GM19351 (cell line): ENCODE measurements at regions not wholly inside any gene's neighbourhood (a gene's known extent, or its start where the extent isn't known, plus 50 kb on each side); places are given as distances from the start of the nearest gene placed in this dataset.
"Not testable (repeated sequence)": the region's sequence is repeated elsewhere in the genome, so short reads cannot be mapped to it uniquely, and the experiment has no call there.

Source experiments
- ATAC-seq: cut with Tn5 transposase; IDR thresholded peaks from one replicate; pipeline ENCODE4 v1.9.1; 2021; ENCODE audit warnings: mild to moderate bottlenecking, moderate library complexity; ENCODE audit not compliant: unreplicated experiment

DNA sequence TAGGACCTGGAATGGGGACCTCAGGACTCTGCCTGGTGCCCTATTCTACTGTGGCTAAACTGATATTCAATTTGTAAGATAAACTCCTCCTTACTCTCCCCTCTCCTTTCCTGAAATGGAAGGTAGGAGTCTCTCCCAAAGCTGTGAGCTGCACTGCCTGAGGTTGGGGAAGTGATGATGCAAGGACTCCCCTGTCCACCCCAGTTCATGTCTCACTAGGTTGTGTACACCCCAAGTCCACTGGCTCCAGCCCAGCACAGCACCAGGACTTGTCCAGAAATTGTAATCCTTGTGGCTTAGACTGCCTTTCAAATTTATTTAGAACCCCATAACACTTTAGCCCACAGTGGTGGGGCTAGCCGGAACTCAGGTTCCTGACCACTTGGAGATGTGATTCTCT is 247.2 kb upstream of the CTBP2 start:
- no peak for ATAC-seq

DNA sequence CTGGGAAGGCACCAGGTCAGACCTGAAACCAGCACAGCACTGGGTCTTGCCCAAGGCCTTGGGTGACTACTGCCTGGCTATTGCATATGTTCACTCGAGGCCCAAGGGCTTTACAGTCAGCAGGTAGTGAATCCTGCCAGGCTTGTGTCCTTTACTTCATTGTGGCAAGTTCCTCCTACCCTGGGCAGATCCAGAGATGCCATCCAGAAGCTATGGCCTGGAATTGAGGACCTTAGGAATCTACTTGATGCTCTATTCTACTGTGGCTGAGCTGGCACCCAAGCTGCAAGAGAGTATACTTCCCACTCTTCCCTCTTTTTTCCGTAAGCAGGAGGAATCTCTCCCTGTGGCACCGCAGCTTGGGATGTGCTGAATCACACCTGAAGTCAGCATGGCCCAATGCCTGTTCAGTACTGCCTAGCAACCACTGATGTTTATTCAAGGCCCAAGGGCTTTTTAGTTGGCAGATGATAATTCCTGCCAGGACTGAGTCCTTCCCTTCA is 246.7 kb upstream of the CTBP2 start:
- ATAC-seq: no peak

DNA sequence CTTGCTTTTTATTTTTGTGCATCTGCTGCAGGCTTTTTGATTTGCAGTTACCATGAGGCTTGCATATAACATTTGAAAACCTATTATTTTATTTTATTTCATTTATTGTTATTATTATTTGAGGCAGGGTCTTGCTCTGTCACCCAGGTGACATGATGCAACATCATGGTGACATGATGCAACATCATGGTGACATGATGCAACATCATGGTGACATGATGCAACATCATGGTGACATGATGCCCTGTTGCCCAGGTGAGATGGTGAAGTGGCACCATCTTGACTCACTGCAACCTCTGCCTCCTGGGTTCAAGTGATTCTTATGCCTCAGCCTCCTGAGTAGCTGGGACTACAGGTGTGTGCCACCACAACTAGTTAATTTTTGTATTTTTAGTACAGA is 244.5 kb upstream of the CTBP2 start:
- ATAC-seq: not testable (repeated sequence)

DNA sequence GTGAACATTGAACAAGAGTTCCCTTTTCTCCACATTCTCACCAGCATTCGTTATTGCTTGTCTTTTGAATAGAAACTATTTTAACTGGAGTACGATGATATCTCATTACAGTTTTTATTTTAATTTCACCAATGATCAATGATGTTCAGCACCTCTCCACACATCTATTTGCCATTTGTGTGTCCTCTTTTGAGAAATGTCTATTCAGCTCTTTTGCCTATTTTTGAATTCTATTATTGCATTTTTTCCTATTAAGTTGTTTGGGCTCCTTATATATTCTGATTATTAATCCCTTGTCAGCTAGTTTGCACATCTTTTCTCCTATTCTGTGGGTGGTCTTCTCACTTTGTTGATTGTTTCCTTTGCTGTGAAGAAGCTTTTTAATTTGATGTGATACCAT is 241.1 kb upstream of the CTBP2 start:
- ATAC-seq: no peak

DNA sequence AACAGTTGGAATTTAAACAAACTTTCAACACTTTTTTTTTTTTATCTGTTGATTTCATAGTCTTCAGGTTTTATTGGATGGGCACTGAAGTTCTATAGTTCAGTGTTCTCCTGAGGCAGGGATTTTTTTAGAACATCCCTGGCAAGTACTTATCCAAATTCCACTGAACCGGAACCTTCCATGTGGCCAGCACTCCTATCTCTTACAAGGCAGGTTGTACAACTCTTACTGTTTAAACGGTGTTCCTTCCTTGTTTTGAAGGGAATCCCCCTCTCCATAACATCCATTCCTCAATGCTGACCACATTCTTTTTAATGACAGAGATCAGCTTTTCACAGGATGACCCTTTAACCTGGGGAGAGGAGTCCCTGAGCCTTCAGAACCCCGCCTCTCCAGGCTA is 238.9 kb upstream of the CTBP2 start:
- no peak for ATAC-seq

DNA sequence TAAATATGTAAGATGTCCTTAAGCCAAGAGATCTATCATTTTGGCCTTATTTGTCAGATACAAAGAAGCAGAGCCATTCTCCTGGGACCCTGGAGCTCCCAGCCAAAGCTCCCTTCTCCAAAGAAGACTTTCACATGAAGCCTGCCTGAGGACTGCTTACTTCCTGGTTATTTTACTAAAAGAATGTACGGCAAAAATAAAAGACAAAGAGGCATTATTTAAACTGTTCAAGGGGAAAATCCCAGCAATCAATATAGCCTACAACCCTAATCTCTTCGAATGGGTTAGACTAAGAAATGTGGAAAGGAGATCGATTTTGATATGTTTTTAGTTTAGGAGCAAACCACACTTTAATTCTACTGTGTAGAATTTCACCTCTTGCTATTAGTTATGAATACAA is 237.9 kb upstream of the CTBP2 start:
- ATAC-seq: no peak

DNA sequence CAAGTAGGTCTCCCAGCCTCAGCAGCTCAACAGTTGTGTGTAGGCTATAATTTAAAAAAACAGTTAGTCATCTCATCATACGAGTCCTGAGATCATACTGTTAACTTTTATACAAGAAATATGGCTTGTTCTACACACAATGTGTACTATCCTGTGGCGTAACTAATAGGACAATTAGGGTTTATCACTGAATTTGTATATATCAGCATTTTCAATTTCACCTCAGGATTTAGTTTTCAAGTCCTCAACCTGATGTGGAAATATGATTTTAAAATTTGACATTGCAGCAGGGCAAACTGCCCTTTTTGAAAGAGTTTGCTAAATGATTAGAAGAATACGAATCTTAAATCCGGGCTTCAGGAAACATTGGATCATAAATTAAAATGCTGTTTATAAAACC is 237.2 kb upstream of the CTBP2 start:
- ATAC-seq: no peak

DNA sequence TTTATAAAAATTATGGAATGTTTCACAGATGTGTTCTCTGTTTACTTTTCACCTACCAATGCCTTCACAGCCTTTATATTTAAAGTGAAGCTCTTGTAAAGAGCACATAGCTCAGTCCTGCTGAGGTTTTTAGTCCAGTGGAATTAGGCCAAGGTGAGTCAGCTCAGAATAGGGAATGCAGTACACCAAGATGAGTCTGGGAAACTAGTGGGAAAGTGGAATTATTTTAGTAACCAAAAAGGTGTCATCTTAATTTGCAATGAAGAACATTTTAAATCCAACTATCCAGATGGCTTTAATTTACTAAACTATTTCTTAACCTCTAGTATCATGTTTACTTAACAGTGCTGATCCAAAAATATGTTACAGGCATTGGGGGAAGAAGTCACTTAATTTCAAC is 236.3 kb upstream of the CTBP2 start:
- ATAC-seq: no peak

DNA sequence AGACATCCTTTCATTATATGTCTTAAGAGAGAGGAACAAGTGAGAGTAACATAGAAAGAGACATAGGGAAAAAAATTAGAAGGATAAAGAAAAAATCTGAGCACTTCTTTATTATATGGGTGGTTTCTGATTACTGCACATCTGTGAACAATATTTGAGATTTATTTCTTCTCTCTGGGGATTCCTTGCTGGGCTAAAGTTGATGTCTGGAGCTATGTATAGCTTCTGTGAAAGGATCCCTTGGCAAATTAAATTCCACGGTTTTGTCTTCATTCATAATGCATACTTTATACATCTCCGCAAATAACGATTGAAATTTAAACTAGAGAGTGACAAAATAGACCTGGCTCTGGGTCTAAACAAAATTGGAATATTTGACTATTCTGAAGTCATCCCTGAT is 232.2 kb upstream of the CTBP2 start:
- no peak for ATAC-seq

DNA sequence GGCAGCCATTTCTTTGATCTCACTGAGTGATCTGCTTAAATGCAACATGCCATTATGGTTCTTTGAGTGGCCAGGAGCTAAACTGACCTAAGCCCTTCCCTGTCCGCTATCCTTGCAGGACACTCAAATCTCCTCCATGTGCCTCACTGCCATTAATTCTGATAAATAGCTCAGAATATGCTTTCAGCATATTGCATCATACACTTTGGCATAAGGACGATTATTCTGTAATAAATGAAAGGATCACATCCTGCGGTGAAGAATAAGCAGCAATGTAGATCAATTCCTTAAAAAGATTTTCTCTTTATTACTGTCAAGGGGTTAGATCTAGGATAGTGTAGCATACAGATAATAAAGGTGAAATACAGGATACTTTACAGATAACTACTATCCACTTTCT is 231.8 kb upstream of the CTBP2 start:
- ATAC-seq: no peak

DNA sequence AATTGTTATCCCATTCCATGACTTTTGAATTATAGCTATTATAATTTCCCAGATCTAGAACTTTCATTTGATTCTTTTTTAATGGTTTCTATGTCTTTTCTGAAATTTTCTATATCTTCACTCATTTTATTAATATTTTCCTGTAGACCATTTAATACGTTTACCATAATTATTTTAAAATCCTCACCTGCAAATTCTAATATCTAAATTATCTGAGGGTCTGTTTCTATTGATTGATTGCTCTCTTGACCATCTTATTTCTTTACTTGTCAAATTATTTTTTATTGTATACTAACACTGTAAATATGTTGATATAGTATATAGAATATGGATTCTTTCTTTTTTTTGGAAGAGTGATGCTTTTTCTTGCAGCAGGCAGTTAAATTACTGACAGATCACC is 229.3 kb upstream of the CTBP2 start:
- ATAC-seq: no peak

DNA sequence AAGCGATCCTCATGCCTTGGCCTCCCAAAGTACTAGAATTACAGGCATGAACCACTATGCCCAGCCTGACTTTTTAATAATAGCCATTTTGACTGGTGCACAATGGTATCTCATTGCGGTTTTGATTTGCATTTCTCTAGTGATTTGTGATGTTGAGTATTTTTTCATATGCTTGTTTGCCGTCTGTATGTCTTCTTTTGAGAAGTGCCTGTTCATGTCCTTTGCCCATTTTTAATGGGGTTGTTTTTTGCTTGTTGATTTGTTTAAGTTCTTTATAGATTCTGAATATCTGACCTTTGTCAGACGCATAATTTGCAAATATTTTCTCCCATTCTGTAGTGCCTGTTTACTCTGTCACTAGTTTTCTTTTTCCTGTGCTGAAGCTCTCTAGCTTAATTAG is 219.2 kb upstream of the CTBP2 start:
- ATAC-seq: no peak

DNA sequence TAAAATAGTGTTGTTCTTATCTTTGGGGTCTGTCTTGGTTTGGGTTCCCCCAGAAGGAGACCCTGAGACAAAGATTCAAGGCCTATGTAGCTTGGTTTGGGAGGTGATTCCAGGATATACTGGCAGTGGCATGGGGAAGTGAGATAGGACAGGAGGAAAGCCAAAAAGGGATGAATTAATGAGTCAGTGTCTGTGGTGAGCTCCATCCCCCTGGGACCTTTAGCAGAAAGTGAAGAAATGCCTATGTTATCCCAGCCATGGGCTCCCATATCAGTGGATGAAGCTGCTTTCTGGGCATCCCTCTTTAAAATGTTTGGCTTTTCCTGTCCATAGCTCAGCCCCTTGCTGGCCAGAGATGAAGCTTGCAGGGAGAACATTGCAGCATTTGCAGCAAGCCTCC is 217.0 kb upstream of the CTBP2 start:
- no peak for ATAC-seq

DNA sequence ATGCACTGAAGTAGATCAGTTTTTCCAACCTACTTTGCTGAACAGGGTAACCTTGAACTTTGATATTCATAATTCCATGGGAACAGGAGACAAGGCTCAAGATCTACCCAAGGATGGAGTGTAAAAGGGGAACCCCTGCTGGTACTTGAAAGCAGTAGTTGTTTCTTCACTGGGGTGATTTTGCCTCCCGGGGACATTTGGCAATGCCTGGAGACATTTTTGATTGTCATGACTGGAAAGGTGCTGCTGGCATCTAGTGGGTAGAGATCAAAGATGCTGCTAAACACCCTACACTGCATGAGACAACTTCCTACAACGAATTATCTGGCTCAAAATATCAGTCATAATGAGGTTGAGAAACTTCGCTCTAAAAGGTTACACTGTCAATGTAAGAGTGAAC is 214.8 kb upstream of the CTBP2 start:
- no peak for ATAC-seq

DNA sequence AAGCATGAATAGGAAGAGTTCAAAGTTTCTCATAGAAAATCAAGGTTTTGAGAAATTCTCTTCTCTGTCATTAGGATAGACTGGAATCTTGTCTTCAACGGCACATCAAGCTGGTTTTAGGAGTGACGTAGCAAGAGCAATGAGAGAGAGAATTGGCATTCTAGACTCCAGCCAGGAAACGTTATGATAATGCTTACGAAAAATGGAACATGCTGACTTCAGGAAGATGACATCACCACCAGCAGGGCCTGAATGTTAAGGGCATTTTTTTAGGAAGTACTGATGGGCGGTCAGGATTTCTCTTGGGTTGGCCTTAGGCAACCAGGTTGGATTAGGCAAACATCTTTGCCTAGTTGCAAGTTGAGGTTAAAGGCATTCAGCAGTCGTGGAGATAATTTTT is 213.2 kb upstream of the CTBP2 start:
- ATAC-seq: no peak

DNA sequence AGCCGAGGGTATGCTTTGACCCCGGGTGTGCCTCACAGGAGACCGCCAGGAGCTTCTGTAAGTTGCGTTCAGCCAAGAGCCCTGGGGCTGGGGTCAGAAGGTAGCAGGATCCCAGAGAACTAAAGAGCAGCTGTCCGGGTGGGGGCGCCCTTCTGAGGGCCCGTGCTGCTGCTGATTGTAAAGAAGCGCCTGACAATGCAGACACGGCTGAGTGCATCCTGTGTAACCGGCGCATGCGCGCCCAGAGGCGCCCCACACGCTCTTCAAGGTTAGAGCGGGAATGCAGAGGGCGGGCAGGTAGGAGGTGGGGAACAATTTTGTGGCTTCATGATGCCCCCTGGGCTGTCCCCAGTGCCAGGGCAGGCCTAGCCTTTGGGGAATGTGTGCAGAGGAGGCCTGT is 210.2 kb upstream of the CTBP2 start:
- ATAC-seq: no peak

DNA sequence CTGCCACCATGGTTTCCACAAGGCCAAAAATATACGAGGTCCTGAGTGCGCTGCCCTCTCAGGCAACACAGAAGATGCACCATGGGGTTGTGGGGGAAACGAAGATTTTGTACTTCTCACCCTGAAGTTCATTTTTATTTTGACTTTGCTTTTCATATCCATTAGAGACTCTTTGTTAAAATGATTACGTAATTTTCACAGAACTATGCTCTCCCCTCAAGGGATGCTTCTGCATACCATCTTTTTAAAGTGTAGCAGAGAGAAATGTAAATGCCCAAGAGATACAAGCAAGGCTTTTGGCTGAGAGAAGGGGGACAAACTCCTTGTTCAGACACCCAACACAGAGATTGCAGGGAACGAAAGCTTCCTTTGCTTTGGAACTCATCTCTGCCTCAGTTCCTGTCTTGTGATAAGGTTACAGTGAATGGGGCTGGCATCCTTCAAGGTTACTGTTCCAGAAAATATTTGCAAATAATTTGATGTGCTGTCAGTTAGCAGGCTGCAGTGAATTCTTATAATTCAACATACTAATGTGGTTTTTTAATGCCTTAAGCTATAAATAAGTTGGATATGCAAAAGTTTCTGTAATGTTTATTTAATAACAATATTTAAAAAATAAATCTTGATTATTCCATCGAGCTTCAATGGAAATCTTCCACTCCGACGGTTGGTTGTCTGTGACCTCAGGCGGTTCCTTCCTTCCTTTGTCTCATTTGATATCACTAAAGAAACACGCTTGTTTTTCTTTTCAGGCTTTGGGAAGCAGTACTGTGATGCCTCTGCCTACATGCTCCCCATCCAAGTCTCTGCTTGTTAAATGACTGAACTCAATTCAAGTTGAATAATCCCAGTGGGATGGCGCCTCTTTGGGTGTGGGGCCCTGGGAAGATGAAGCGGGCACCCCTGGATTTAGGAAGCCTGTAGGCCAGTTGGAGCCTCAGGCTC is 209.3 kb upstream of the CTBP2 start:
- no peak for ATAC-seq

DNA sequence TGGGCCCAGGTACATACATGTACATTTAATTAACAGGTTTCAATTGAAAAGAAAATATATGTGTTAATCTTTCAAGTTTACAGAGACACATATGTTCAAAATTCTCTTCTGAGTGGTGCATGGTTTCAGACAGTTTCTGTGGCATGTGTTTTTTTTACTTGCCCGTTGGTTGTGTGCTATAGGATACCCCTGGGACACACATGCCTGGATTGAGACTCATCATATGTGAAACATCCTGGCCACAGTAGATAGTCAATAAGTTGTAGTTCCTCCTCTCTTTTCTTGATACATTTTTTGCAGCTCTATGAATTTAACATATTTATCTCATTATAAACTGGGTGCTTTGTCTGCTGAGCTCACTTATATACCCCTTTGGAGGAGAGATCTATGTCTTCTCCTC is 207.8 kb upstream of the CTBP2 start:
- no peak for ATAC-seq

DNA sequence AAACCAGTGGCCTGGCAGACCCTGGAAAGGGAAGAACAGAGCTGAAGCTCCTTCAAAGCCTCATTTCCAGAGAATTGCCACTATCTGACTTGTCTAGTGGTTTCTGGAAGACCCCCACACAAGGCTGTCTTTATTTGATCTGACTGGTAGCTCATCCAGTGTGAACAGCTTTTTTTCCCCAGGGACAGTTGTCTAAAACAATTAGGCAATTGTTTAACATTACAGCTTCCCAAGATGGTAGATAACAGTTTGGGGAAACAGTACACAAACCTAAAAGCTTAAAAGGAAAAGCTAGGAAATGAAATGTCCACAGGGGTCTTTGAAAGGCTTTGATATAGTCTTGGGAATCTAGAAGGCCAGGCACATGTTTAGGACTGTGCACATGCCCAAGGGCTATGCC is 203.4 kb upstream of the CTBP2 start:
- no peak for ATAC-seq

DNA sequence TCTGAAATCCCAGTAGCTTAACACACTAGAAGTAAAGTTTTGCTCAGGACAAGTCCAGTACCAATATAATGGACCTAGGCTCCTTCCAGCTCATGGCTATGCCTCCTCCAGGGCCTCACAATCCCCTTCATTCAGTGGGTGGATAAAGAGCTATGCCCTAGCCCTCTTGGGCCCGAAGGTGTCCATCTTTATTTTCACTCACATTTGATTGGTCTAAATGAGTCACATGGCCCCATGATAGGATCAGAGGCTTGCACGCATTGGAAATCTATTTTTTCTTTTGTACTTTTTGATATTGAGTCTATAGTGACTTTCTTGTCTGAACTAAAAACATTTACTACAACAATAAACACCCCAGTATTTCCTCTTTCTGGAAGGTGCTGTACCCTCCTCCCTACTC is 202.6 kb upstream of the CTBP2 start:
- ATAC-seq: no peak

DNA sequence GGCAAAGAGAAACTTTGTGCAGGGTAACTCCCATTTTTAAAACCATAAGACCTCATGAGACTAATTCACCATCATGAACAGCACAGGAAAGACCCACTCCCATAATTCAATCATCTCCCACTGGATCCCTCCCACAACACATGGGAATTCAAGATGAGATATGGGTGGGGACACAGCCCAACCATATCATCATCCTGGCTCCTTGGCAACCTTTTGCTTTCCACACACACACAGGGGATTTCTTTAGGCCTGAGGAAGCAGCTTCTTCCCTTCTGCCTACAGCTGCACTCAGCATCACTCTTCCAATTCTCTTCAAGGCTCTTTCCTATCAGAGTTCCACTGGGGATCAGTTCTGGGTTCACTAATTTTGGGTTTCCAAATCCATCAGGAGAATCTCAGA is 199.0 kb upstream of the CTBP2 start:
- no peak for ATAC-seq

DNA sequence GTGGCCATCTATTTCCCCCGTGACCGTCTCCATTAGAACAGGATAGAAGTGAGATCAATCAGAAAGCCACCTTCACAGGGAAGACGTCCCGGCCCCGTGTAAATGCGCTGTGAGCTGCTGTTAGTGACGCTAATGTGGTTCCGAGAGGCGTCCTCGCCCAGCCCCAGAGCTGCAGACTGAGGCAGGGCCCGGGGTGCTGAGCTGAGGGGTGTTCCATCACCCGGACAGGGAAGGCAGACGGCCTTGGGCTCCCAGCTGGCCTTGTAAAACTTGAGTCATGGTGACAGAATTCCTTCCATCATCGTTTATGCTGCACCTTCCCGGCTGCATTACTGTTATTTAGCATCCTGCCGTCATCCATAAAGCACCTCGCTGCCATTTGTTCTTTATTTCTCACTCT is 195.3 kb upstream of the CTBP2 start:
- ATAC-seq: no peak

DNA sequence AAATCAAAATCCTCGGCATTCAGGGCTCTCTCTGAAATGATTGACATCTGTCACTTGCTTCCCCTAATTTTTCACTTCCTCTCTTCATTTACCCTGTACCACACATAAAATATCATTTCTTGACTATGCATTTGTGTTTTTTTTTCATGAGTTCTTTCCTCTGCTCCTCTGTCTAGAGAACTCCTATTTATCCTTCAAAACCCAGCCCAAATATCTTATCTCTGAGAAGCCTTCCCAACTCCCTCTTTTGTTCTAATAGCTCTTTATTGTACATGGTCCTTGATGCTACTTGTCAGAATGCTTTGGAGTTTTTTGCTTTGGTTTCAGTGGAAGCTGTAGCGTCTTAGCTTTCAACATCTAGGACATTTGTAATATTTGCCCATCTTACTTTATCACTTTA is 190.2 kb upstream of the CTBP2 start:
- ATAC-seq: no peak
